ENCODE measurements at regions not wholly inside any gene's neighbourhood (a gene's known extent, or its start where the extent isn't known, plus 50 kb on each side); places are given as distances from the start of the nearest gene placed in this dataset.

- Histone ChIP-seq H3K4me1 (ENCODE audit: insufficient read depth, low read length, poor library complexity, severe bottlenecking) (no peaks in the 10 kb centered on the region), H3K36me3 (ENCODE audit: insufficient read depth, low read length) (no peaks in the 10 kb centered on the region), H3K27ac (ENCODE audit: low read depth, low read length, poor library complexity, severe bottlenecking) (no peak overlapping the region), H3K4me3 (ENCODE audit: low read depth, low read length, poor library complexity, severe bottlenecking) (no peak overlapping the region), H4K20me1 (ENCODE audit: insufficient read depth, low read length) (no peaks in the 10 kb centered on the region), H3K9me2 (ENCODE audit: insufficient read depth, low read length) (no peaks in the 10 kb centered on the region), H3K9me3 (ENCODE audit: low read length) (no peaks in the 10 kb centered on the region), H2AFZ (ENCODE audit: low read length) (no peak overlapping the region), H3K79me2 (ENCODE audit: insufficient read depth, low read depth, low read length) (no peaks in the 10 kb centered on the region), H3K4me2 (ENCODE audit: low read length) (no peak overlapping the region)
- intact Hi-C loops (cut with micrococcal nuclease; ENCODE audit: unreplicated experiment) = no loop called here
- no TSS peak for BruUV-seq (replicated peaks)
- TF ChIP-seq CTCF (conservative IDR thresholded peaks at IDR 0.05; ENCODE audit: low read length) (no peak), EZH2phosphoT487 (IDR thresholded peaks at IDR 0.05; ENCODE audit: borderline replicate concordance, low read depth, low read length) (no peak)
- CTCF ChIA-PET (ENCODE audit: unreplicated experiment) = no interaction called here
- DNase-seq (ENCODE audit: low spot score) = no peak
- POLR2A ChIA-PET = no interaction called here
Observed at GRCh38 chr14:80105488-80105994, 105.8 kb downstream of the DIO2 start.

- Histone ChIP-seq H2AFZ (ENCODE audit: low read length) (no peak overlapping the region), H3K36me3 (ENCODE audit: insufficient read depth, low read length) (no peaks in the 10 kb centered on the region), H3K27ac (ENCODE audit: low read depth, low read length, poor library complexity, severe bottlenecking) (no peak overlapping the region), H3K4me1 (ENCODE audit: insufficient read depth, low read length, poor library complexity, severe bottlenecking) (no peaks in the 10 kb centered on the region), H3K4me3 (ENCODE audit: low read depth, low read length, poor library complexity, severe bottlenecking) (no peak overlapping the region), H4K20me1 (ENCODE audit: insufficient read depth, low read length) (no peaks in the 10 kb centered on the region), H3K9me2 (ENCODE audit: insufficient read depth, low read length) (no peaks in the 10 kb centered on the region), H3K79me2 (ENCODE audit: insufficient read depth, low read depth, low read length) (no peaks in the 10 kb centered on the region), H3K4me2 (ENCODE audit: low read length) (no peak overlapping the region), H3K9me3 (ENCODE audit: low read length) (no peaks in the 10 kb centered on the region)
- no peak for DNase-seq (ENCODE audit: low spot score)
- no TSS peak for BruUV-seq (replicated peaks)
- ChIA-PET CTCF (ENCODE audit: unreplicated experiment) (no interaction called here), POLR2A (no interaction called here)
- intact Hi-C loops (cut with micrococcal nuclease; ENCODE audit: unreplicated experiment) = no loop called here
- TF ChIP-seq CTCF (conservative IDR thresholded peaks at IDR 0.05; ENCODE audit: low read length) (no peak), EZH2phosphoT487 (IDR thresholded peaks at IDR 0.05; ENCODE audit: borderline replicate concordance, low read depth, low read length) (no peak)
Observed at GRCh38 chr14:80101835-80102234, 109.5 kb downstream of the DIO2 start.

- CTCF ChIA-PET (ENCODE audit: unreplicated experiment) = no interaction called here
- intact Hi-C loops (cut with micrococcal nuclease; ENCODE audit: unreplicated experiment) = no loop called here
- no peaks in the 10 kb centered on the region for H4K20me1 ChIP-seq (ENCODE audit: insufficient read depth, low read length)
Observed at GRCh38 chr14:80100681-80101080, 110.6 kb downstream of the DIO2 start.

More at GRCh38 chr14:80100681-80101080, 110.6 kb downstream of the DIO2 start:
- no TSS peak for BruUV-seq (replicated peaks)
- H3K4me2 ChIP-seq (ENCODE audit: low read length) = no peak overlapping the region
- POLR2A ChIA-PET = no interaction called here
- H3K4me1 ChIP-seq (ENCODE audit: insufficient read depth, low read length, poor library complexity, severe bottlenecking) = no peaks in the 10 kb centered on the region
- no peak overlapping the region for H3K4me3 ChIP-seq (ENCODE audit: low read depth, low read length, poor library complexity, severe bottlenecking)
- H3K9me3 ChIP-seq (ENCODE audit: low read length) = no peaks in the 10 kb centered on the region
- H3K9me2 ChIP-seq (ENCODE audit: insufficient read depth, low read length) = no peaks in the 10 kb centered on the region
- H3K27ac ChIP-seq (ENCODE audit: low read depth, low read length, poor library complexity, severe bottlenecking) = no peak overlapping the region
- no peaks in the 10 kb centered on the region for H3K79me2 ChIP-seq (ENCODE audit: insufficient read depth, low read depth, low read length)
- no peak for TF ChIP-seq EZH2phosphoT487 (IDR thresholded peaks at IDR 0.05; ENCODE audit: borderline replicate concordance, low read depth, low read length)
- TF ChIP-seq CTCF (conservative IDR thresholded peaks at IDR 0.05; ENCODE audit: low read length) = no peak
- H3K36me3 ChIP-seq (ENCODE audit: insufficient read depth, low read length) = no peaks in the 10 kb centered on the region
- no peak overlapping the region for H2AFZ ChIP-seq (ENCODE audit: low read length)
- DNase-seq (ENCODE audit: low spot score) = no peak

Measured in OCI-LY7 (cell line).